Activated naive CD4-positive, alpha-beta T cell treated with anti-CD3 and anti-CD28 coated beads, Interleukin-2, amount 50 U/mL, for 72 hours (primary cell): ENCODE measurements at regions not wholly inside any gene's neighbourhood (a gene's known extent, or its start where the extent isn't known, plus 50 kb on each side); places are given as distances from the start of the nearest gene placed in this dataset.
"Not testable (repeated sequence)": the region's sequence is repeated elsewhere in the genome, so short reads cannot be mapped to it uniquely, and the experiment has no call there.

Source experiments
- ATAC-seq, 2 donors: fragments of 150-1000 bp; cut with Tn5 transposase; 2 replicates each; pipeline ENCODE4 v1.10.0; 2021; ENCODE audit warnings: mild to moderate bottlenecking in 2 of 2, moderate library complexity in 2 of 2
- DNase-seq, 2 donors: peaks; one replicate each; pipeline ENCODE4 v3.0.0; 2021 to 2022; ENCODE audit warnings: low spot score in 2 of 2
- H3K27ac Mint-ChIP-seq, 2 donors: one replicate each; pipeline ENCODE4 v1.8.0; 2022; ENCODE audit warnings: mild to moderate bottlenecking in 2 of 2, mixed read lengths in 2 of 2
- H3K36me3 Mint-ChIP-seq, 2 donors: one replicate each; pipeline ENCODE4 v1.8.0; 2022; ENCODE audit warnings: mixed read lengths in 2 of 2
- H3K9me3 Mint-ChIP-seq, 2 donors: one replicate each; pipeline ENCODE4 v1.8.0; 2022; ENCODE audit warnings: mixed read lengths in 2 of 2

DNA sequence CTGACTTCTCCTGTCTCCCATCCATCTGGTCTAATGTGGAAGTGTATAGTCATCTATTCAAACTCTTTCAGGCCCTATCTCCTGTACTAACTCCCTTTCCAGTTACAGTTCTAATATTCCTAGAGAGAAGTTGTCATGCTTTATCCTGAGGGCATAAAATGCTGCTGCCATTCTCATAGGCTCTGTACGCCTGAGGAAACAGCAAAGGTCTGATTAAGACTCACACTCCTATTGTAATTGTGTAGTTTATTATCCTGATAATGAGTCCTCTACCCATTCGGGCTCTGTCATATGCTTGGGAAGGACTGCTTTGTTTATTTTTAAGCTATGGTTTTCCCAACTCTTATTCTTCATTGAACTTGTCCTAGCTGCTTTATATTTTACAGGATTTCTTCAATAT, 290.4 kb downstream of the TMEM38B start:
- Mint-ChIP-seq H3K9me3 (no peaks in the 10 kb centered on the region), H3K36me3 (no peaks in the 10 kb centered on the region), H3K27ac (no peak overlapping the region)
- DNase-seq (no peak), ATAC-seq (no peak)

DNA sequence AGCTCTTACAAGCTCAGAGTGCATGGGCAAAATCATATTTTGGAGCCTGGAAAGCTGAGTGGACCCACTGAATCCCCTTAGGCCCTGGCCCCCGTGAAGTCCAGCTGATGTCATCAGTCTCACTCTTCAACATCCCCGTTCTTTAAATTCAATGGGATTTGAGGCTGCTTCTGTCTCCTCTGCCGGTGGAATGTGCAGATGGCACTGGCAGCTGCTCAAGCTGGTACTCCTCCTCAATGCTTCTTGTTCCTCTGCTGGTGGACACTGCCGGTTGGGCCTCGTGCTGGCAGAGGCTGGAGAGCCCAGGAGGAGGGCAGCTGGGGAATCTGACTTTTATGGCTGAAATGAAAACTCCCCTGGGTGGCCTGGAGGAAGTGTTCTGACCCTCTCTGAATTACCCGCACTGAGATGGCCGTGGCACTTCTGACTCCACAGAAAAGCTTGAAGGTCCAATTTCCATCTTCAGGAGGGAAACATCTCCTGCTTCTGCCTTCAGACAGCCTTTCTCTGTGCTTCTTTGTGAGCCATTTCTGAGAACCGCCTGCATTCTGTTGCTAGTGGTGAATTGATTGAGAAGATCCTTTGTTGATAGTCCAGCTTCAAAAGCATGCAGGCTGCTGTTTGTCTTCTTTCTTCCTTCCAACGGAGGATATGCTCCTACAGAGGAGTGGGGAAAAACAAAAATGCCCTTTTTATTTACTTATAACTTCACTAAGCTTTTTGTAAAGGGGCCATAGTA, 298.9 kb downstream of the TMEM38B start:
- Mint-ChIP-seq H3K27ac (no peak overlapping the region), H3K36me3 (no peaks in the 10 kb centered on the region), H3K9me3 (no peaks in the 10 kb centered on the region)
- ATAC-seq (no peak), DNase-seq (no peak)

DNA sequence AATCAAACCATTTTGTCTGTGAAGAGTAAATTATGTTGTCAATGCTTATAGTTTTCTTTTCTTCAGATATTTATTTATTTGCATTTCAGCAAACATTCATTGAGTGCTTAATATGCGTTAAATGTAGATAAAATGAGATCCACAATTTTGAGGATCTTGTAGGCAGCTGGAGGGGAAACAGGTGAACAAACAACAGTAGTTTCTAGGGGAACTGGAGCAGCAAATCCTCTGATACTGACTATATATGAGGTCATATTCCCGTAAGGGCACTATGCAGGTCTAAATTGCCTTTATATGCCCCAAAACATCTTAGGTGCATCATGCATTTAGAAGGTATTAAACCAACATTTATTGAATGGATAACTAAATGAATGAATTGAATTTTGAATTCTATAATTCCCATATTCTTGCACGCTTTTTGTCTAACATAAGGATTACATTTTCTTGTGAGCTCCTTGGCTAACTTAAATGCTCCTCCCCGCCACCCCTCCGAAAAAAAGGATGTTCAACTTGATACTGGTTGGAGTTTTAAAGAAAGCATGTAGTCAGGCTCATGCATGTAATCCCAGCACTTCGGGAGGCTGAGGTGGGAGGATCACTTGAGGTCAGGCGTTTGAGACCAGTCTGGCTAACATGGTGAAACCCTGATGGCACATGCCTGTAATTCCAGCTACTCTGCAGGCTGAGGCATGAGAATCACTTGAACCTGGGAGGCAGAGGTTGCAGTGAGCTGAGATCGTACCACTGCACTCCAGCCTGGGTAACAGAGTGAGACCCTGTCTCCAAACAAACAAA, 299.8 kb downstream of the TMEM38B start:
- no peaks in the 10 kb centered on the region for H3K36me3 Mint-ChIP-seq

DNA sequence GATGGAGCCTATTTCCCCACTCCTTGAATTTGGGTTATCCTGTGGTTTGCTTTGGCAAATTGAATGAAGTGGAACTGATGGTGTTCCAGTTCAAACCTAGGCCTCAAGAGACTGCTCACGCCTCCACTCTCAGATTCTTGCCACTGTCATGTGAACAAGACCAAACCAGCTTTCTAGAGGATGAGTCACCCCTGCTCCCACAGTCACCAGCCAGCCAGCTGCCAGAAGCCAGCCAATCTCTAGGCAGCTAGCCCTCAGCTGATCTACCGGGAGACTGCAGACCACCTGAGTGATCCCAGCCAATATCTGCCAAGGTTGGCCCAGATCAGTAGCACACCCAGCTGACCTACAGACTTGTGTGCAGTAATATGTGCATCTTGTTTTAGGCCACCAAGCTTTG, 300.6 kb downstream of the TMEM38B start:
- DNase-seq (no peak), ATAC-seq (peak in 1 of 2 donors; percentile 44)
- Mint-ChIP-seq H3K27ac (no peak overlapping the region), H3K9me3 (no peaks in the 10 kb centered on the region), H3K36me3 (no peaks in the 10 kb centered on the region)

More for the DNA sequence above, 299.8 kb downstream of the TMEM38B start:
- Mint-ChIP-seq H3K9me3 (no peaks in the 10 kb centered on the region), H3K27ac (no peak overlapping the region)
- DNase-seq (no peak), ATAC-seq (no peak)

DNA sequence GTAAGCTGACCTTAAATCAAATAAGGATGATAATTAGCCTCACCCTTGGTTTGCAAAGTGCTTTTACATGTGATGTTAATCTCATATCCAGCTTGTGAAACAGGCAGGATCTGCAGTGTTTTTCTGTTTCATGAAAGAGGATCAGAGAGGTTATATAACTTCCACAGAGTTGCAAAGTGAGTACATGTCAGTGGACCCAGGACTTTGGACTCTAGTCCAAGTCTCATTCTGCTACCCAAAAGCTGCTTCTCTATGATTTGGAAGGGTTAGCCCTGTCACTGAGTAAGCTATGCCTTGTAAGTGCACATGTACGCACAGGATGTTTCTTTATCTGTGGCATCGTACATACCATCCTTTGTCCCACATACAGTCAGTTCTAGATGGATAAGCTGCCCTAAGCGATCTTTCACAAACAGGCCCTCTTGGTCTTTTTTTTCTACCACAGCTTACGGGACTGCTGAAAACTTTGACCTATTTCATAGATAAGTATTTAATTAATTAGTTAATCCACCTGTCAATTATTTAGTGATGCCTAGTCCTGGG, 322.9 kb downstream of the TMEM38B start:
- DNase-seq = no peak
- ATAC-seq = no peak
- Mint-ChIP-seq H3K36me3 (no peaks in the 10 kb centered on the region), H3K9me3 (peaks cover 0 to under 1% of the 10 kb centered on the region in 2 donors), H3K27ac (no peak overlapping the region)

DNA sequence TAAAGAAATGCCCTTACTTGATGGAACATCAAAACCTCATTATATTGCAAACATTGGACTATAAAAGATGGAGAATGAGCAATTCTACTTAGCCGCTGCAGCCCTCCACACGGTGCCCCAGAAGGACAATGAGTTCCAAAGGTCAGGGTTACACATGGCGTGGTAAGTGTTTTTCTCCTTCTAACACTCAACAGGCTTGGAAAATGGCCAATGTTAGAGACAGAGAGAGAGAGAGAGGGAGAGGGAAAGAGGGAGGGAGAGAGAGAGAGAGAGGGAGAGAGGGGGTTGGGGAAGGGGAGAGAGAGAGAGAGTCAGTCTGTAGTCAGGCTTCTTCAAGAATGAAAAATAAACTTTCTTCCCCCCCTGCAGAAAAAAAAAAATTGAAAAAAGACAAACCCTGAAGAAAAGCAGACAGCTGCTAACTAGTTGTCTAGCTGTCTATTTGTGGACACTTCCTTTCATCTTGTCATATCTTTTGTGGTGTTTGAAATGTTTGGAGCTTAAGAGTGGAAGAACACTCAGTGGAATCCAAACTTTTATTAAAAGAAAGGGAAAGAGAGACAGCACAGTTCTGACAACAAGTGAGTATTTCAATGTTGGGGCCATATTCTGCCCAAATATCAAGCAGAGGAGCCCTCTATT, 324.8 kb downstream of the TMEM38B start:
- DNase-seq = no peak
- Mint-ChIP-seq H3K9me3 (no peaks in the 10 kb centered on the region), H3K27ac (no peak overlapping the region), H3K36me3 (no peaks in the 10 kb centered on the region)
- no peak for ATAC-seq

DNA sequence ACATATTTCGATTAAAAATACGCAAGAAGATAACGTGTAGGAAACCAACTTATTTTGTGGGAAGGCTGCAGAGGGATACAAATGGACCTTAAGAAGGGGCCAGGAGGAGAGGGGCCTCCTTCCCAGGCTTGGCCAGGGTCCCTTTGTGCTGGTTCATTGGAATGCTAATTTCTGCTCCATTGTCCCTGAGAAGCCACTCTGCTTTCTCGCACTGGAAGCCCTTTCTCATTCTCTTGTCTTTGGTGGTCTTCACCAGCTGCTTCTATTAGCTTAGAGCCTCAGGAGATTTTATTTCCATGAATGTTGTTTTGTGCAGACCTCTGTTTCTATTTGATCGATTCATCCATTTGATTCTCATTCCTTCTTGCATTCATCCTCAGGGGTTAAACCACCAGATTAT, 325.4 kb downstream of the TMEM38B start:
- H3K36me3 Mint-ChIP-seq = no peaks in the 10 kb centered on the region
- no peak for ATAC-seq
- no peak for DNase-seq
- no peaks in the 10 kb centered on the region for H3K9me3 Mint-ChIP-seq
- no peak overlapping the region for H3K27ac Mint-ChIP-seq

DNA sequence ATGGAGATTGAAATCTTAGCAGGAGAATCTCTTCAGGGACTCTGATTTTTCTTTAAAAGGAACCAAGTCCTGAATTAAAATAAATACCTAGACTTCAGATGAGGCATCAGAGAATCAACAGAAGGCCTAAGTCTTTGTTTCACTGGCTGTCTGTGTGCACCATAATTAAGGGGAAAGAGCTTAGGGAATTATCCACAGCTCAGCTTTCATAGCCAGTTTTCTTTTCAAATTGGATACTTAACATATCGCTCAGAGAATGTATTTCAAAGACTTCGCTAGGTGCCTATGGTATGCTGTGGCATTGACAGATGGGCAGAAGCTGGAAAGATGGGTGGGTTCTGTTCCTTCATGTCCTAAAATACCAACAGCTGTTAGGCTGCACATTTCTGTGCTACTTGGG, 325.8 kb downstream of the TMEM38B start:
- DNase-seq (no peak), ATAC-seq (no peak)
- Mint-ChIP-seq H3K36me3 (no peaks in the 10 kb centered on the region), H3K9me3 (no peaks in the 10 kb centered on the region), H3K27ac (no peak overlapping the region)

DNA sequence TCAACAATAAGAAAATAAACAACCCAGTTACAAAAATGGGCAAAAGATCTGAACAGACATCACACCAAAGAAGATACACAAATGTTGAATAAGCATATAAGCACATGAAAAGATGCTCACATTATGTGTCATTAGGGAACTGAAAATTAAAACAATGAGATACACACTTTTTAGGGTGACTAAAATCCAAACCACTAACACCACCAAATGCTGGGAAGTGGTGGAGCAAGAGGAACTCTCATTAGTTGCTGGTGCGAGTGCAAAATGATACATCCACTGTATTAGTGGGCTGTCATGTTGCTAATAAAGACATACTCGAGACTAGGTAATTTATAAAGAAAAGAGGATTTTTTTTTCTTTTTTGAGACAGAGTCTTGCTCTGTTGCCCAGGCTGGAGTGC, 329.1 kb downstream of the TMEM38B start:
- no peak for DNase-seq
- Mint-ChIP-seq H3K9me3 (no peaks in the 10 kb centered on the region), H3K27ac (no peak overlapping the region), H3K36me3 (no peaks in the 10 kb centered on the region)
- no peak for ATAC-seq

DNA sequence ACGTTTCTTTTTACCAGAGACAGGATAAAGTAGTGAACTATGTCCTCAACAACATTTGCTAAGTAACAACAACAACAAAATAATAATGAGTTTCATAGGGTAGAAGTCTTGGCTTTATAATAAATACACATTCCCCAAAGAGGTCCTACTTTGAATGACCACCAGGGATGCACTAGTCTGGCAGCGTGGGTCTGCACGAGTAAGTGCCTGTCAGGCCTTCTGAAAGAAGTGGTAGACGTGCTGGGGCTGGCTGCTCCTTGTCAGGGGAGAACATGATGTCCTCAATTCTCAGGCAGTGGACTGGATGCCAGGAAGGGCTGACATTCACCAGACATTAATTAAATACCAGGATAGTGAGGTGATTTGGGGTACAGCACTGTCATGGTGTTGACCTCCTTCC, 331.1 kb downstream of the TMEM38B start:
- H3K36me3 Mint-ChIP-seq = peaks cover 0 to under 1% of the 10 kb centered on the region in 2 donors
- H3K9me3 Mint-ChIP-seq = peaks cover 0 to 2% of the 10 kb centered on the region in 2 donors
- ATAC-seq (no peak), DNase-seq (no peak)
- no peak overlapping the region for H3K27ac Mint-ChIP-seq

DNA sequence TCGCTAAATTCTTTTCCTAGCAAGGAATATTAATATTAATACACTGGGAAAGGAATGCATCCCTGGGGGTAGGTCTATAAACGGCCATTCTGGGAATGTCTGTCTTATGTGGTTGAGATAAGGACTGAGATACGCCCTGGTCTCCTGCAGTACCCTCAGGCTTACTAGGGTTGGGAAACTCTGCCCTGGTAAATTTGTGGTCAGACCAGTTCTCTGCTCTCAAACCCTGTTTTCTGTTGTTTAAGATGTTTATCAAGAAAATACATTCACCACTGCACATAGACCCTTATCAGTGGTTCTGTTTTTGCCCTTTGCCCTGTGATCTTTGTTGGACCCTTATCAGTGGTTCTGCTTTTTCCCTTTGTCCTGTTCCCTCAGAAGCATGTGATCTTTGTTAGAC, 335.8 kb downstream of the TMEM38B start:
- not testable (repeated sequence) for H3K27ac Mint-ChIP-seq, H3K36me3 Mint-ChIP-seq, H3K9me3 Mint-ChIP-seq, DNase-seq, ATAC-seq

DNA sequence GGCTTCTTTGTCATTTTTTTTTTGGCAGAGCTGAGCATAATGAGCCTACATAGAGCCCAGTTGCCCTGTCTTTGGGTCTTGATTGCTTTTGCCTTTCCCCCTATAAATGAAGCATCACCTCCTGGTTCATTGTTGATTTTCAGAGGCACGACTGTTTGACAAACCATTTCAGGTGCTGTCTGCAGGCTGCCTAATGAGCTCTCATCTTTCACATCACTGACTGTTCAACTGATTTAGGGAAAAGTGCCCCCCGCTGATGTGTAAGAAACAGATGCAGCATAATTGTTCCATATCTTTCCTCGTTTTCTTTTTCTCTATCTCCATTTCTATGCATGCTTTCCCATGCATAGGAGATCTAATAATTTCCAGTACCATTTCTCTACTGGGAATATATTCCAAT, 338.6 kb downstream of the TMEM38B start:
- ATAC-seq (no peak), DNase-seq (no peak)
- H3K9me3 Mint-ChIP-seq = peaks cover 0 to 4% of the 10 kb centered on the region in 2 donors
- H3K27ac Mint-ChIP-seq = no peak overlapping the region
- H3K36me3 Mint-ChIP-seq = peaks cover 0 to 4% of the 10 kb centered on the region in 2 donors

DNA sequence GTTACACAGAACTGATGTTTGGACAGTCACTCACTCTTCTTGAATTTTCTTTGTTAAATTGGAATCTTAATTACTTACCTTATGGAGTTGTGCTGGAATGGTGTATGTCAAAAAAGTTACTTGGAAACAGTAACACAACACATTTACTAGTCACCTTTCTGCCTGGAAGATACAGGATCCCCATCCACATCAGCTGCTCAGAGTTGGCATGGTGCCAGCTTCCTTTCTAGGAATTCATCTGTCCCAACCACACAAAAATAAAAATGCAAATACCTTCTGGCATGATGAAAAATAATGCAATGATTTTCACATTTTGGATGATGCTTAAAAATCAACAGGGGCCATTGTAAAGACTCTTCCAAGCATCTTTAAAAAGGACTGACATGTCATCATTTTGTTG, 341.5 kb downstream of the TMEM38B start:
- Mint-ChIP-seq H3K36me3 (no peaks in the 10 kb centered on the region), H3K9me3 (no peaks in the 10 kb centered on the region), H3K27ac (no peak overlapping the region)
- ATAC-seq (no peak), DNase-seq (no peak)

DNA sequence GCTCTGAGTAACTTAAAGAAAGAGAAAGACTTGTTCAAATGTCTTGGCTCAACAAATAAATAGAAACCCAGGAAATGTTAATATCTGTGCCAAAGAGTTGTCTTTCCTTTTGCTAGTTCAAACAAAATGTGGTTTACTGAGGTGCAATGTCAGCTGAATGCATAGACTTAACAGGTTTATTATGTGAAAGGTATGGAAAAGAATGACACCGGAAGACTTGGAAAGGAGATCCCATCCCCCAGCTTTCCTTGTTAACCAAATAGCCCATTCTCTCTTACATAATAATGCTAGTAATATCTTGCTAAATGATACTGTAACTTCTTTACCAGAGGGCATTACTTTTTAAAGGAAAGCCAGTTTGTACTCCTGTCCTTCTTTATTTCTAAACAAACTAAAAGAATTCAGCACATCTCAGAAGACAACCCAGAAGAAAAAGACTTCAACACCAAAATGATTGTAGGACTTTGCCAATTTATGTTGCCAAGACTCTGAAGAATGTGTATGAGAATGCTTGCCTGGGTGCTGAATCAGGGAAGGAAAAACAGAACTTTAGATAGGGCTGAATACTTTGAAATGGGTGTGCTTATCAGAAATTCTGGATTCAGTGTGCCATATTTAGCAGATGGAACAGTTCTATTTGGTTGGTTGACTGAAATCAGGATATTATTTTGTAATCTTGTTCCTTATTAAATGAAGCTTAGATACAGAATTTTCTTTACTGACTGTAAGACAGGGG, 344.1 kb downstream of the TMEM38B start:
- Mint-ChIP-seq H3K9me3 (peaks cover 0 to 6% of the 10 kb centered on the region in 2 donors), H3K36me3 (no peaks in the 10 kb centered on the region), H3K27ac (no peak overlapping the region)
- DNase-seq (no peak), ATAC-seq (no peak)

DNA sequence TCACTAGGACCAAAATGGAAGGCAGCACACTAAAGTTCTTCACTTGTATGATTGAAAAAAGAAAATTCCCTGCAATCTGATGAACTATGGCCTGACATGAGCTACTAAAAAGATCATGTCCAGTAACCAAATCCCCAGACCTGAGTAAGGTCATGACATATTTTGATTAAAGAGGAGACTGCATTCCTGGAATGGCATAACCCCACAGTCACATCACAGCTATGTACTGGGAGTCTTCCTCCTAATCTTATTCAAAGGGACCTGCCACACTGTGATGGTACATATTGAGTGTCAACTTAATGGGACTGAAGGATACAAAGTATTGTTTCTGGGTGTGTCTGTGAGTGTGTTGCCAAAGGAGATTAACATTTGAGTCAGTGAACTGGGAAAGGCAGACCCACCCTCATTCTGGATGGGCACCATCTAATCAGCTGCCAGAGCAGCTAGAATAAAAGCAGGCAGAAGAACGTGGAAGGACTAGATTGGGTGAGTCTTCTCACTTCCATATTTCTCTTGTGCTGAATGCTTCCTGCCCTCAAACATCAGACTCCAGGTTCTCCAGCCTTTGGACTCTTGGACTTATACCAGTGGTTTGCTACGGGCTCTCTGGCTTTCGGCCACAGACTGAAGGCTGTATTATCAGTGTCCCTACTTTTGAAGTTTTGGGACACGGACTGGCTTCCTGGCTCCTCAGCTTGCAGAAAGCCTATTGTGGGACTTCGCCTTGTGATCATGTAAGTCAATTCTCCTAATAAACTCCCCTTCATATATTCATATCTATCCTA, 345.0 kb downstream of the TMEM38B start:
- Mint-ChIP-seq H3K27ac (no peak overlapping the region), H3K36me3 (no peaks in the 10 kb centered on the region), H3K9me3 (peaks cover 0 to 6% of the 10 kb centered on the region in 2 donors)
- DNase-seq = no peak
- no peak for ATAC-seq

DNA sequence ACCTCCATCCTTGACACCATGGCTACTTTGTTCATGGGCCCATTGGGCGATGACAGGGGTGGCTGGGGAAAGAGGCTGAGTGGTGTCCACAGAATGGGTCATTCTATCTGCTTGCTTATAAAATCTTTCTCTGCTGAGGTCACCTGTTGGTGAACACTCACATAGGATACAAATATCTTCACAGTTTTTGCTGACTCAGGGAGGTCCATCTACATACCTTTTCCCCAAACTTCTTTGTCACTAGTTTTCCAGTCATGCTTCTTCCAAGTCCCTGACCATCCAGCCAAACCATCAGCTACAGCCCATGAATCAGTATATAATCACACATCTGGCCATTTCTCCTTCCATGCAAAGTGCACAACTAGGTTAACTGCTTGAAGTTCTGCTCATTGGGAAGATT, 347.6 kb downstream of the TMEM38B start:
- DNase-seq, H3K36me3 Mint-ChIP-seq, H3K9me3 Mint-ChIP-seq, H3K27ac Mint-ChIP-seq, ATAC-seq: not testable (repeated sequence)
